Neural progenitor cell (in vitro differentiated cells): ENCODE measurements at regions not wholly inside any gene's neighbourhood (a gene's known extent, or its start where the extent isn't known, plus 50 kb on each side); places are given as distances from the start of the nearest gene placed in this dataset.

Experiments
- DNase-seq: peaks from one replicate; pipeline ENCODE4 v3.0.0-alpha.2; 2016; ENCODE audit warnings: low spot score
- H2AFZ ChIP-seq: fragments of 200-600 bp; sonication (generic); replicated peaks from 2 replicates; pipeline ENCODE4 v1.6.1; 2016; ENCODE audit warnings: antibody characterized with exemption
- H3F3A ChIP-seq: fragments of 200-600 bp; sonication (generic); 2 replicates; pipeline ENCODE4 v1.6.1; 2016; ENCODE audit warnings: antibody characterized with exemption, low read depth
- H3K27ac ChIP-seq: fragments of 200-600 bp; sonication (generic); 2 replicates; pipeline ENCODE4 v1.5.1; 2016; ENCODE audit warnings: mild to moderate bottlenecking
- H3K27me3 ChIP-seq: fragments of 200-600 bp; sonication (generic); 2 replicates; pipeline ENCODE4 v1.6.1; 2016; ENCODE audit warnings: mild to moderate bottlenecking, moderate library complexity
- H3K36me3 ChIP-seq: fragments of 200-600 bp; sonication (generic); 2 replicates; pipeline ENCODE4 v1.5.1; 2016
- H3K4me1 ChIP-seq: fragments of 200-600 bp; sonication (generic); 2 replicates; pipeline ENCODE4 v1.6.1; 2016; ENCODE audit warnings: mixed run types
- H3K4me2 ChIP-seq: fragments of 200-600 bp; sonication (generic); 2 replicates; pipeline ENCODE4 v1.6.1; 2016
- H3K4me3 ChIP-seq: fragments of 200-600 bp; sonication (generic); 2 replicates; pipeline ENCODE4 v1.5.1; 2016
- H3K79me2 ChIP-seq: fragments of 200-600 bp; sonication (generic); 2 replicates; pipeline ENCODE4 v1.6.1; 2016; ENCODE audit warnings: low read depth
- H3K9ac ChIP-seq: fragments of 200-600 bp; sonication (generic); 2 replicates; pipeline ENCODE4 v1.6.1; 2016
- H3K9me3 ChIP-seq: fragments of 200-600 bp; sonication (generic); 2 replicates; pipeline ENCODE4 v1.5.1; 2016; ENCODE audit warnings: low read depth
- H4K20me1 ChIP-seq: fragments of 200-600 bp; sonication (generic); 2 replicates; pipeline ENCODE4 v1.6.1; 2016; ENCODE audit warnings: low read depth
- H3K27ac Mint-ChIP-seq: 3 replicates; pipeline ENCODE4 v1.8.0; 2021; ENCODE audit warnings: mixed read lengths
- H3K27me3 Mint-ChIP-seq: 2 replicates; pipeline ENCODE4 v1.8.0; 2022; ENCODE audit warnings: low read depth, mild to moderate bottlenecking, inconsistent platforms, moderate library complexity, mixed read lengths; ENCODE audit not compliant: insufficient read depth
- H3K36me3 Mint-ChIP-seq: 3 replicates; pipeline ENCODE4 v1.8.0; 2021; ENCODE audit warnings: mixed read lengths
- H3K4me1 Mint-ChIP-seq: 3 replicates; pipeline ENCODE4 v1.8.0; 2021; ENCODE audit warnings: mixed read lengths
- H3K4me3 Mint-ChIP-seq: 3 replicates; pipeline ENCODE4 v1.8.0; 2021; ENCODE audit warnings: mild to moderate bottlenecking, moderate library complexity, mixed read lengths
- H3K9me3 Mint-ChIP-seq: 3 replicates; pipeline ENCODE4 v1.8.0; 2020; ENCODE audit warnings: mixed read lengths
- EZH2 ChIP-seq: fragments of 200-600 bp; sonication (generic); IDR thresholded peaks from 2 replicates; pipeline ENCODE4 v1.6.1; 2017; ENCODE audit warnings: antibody characterized with exemption, mild to moderate bottlenecking, moderate library complexity
- EZH2phosphoT487 ChIP-seq: fragments of 200-600 bp; sonication (generic); IDR thresholded peaks from 2 replicates; pipeline ENCODE4 v1.6.1; 2017; ENCODE audit warnings: antibody characterized with exemption
- TF ChIP-seq, protein P1 (sequence below): fragments of 200-600 bp; sonication (generic); IDR thresholded peaks from 2 replicates; pipeline ENCODE4 v1.5.1; 2017; ENCODE audit warnings: antibody characterized with exemption, mild to moderate bottlenecking

DNA sequence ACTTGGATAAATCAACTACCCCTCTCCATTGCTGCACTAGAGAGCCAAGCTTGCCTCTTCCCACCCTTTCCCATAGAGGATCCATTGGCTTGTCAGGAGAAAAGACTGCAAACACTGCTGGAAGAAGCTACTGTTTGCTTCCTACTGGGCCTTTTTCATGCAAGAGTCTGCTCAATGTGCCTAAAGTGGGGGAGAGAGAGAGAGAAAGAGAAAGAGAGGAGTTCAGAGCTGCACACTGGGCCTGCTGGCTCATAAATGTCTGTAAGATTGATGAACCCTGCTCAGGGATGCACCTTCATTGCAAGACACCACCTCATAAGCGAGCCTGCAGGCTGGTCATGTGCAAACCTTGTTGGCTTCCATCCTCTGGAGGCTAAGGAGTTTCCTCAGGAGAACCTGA is 269.4 kb downstream of the ZNF608 start:
- Mint-ChIP-seq H3K27ac (no peak overlapping the region), H3K9me3 (peaks cover 3% of the 10 kb centered on the region), H3K36me3 (no peaks in the 10 kb centered on the region), H3K4me1 (peaks cover 24% of the 10 kb centered on the region), H3K27me3 (peaks cover 6% of the 10 kb centered on the region), H3K4me3 (no peak overlapping the region)
- no peaks in the 10 kb centered on the region for H3F3A ChIP-seq
- no peak for DNase-seq
- H3K27me3 ChIP-seq = no peaks in the 10 kb centered on the region
- peak overlapping the region; percentile 76 for H2AFZ ChIP-seq
- H4K20me1 ChIP-seq = no peaks in the 10 kb centered on the region
- H3K36me3 ChIP-seq = no peaks in the 10 kb centered on the region
- TF ChIP-seq, protein P1, sequence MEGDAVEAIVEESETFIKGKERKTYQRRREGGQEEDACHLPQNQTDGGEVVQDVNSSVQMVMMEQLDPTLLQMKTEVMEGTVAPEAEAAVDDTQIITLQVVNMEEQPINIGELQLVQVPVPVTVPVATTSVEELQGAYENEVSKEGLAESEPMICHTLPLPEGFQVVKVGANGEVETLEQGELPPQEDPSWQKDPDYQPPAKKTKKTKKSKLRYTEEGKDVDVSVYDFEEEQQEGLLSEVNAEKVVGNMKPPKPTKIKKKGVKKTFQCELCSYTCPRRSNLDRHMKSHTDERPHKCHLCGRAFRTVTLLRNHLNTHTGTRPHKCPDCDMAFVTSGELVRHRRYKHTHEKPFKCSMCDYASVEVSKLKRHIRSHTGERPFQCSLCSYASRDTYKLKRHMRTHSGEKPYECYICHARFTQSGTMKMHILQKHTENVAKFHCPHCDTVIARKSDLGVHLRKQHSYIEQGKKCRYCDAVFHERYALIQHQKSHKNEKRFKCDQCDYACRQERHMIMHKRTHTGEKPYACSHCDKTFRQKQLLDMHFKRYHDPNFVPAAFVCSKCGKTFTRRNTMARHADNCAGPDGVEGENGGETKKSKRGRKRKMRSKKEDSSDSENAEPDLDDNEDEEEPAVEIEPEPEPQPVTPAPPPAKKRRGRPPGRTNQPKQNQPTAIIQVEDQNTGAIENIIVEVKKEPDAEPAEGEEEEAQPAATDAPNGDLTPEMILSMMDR = no peak
- TF ChIP-seq EZH2phosphoT487 = no peak
- no peak for TF ChIP-seq EZH2
- peaks cover 33% of the 10 kb centered on the region for H3K4me1 ChIP-seq
- H3K4me2 ChIP-seq = no peak overlapping the region
- H3K4me3 ChIP-seq = no peak overlapping the region
- no peak overlapping the region for H3K27ac ChIP-seq
- H3K79me2 ChIP-seq = no peaks in the 10 kb centered on the region
- H3K9ac ChIP-seq = no peak overlapping the region
- no peaks in the 10 kb centered on the region for H3K9me3 ChIP-seq

- Mint-ChIP-seq H3K27me3 (peaks cover 4% of the 10 kb centered on the region), H3K9me3 (peaks cover 2% of the 10 kb centered on the region), H3K4me3 (no peak overlapping the region), H3K4me1 (peaks cover 36% of the 10 kb centered on the region), H3K27ac (no peak overlapping the region), H3K36me3 (no peaks in the 10 kb centered on the region)
- H3K9me3 ChIP-seq = no peaks in the 10 kb centered on the region
- TF ChIP-seq, protein P1 = no peak
- no peak for TF ChIP-seq EZH2phosphoT487
- no peak for TF ChIP-seq EZH2
- H3K27ac ChIP-seq = no peak overlapping the region
- H2AFZ ChIP-seq = no peak overlapping the region
- H4K20me1 ChIP-seq = no peaks in the 10 kb centered on the region
- H3K27me3 ChIP-seq = no peaks in the 10 kb centered on the region
- H3K4me1 ChIP-seq = peaks cover 26% of the 10 kb centered on the region
- H3K9ac ChIP-seq = no peak overlapping the region
- H3K79me2 ChIP-seq = no peaks in the 10 kb centered on the region
- no peak for DNase-seq
- no peaks in the 10 kb centered on the region for H3K36me3 ChIP-seq
- peaks cover 3% of the 10 kb centered on the region for H3F3A ChIP-seq
- H3K4me2 ChIP-seq = no peak overlapping the region
- H3K4me3 ChIP-seq = no peak overlapping the region
Measured at GRCh38 chr5:124474528-124475215, 271.8 kb downstream of the ZNF608 start.

DNA sequence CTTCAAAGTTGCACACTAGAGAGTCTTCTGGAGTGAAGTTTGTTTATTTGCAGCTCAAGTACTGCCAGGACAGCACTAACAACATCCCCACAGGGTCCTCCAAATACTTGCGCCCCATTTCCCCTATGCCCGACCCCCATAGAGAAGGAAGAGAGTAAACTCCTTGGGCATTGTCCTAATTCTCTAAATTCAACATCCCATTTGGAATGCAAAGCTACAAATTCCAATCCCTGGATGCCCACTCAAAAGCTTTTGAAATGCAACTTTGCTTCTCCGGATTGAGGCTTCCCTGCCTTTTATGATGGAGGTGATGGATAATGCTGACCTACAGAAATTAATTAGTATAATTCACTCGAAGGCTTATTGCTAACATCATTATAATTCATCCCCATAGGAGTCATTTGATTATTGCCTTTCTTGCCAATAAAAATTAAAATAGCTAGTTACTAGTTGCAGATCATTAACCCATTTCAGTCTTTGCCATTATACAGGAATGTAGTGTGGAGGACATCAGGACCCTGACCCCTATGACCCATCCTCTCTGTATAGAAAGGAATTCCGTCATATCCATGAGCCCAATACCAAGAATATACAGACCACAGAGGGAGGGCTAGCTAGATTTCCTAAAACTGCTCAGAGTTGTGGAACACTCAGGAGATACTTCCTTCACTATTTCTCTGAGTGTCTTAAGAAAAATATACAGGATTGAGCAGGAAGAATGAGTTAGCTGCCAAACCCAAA is 277.6 kb downstream of the ZNF608 start:
- H3K9ac ChIP-seq = no peak overlapping the region
- peaks cover 41% of the 10 kb centered on the region for H3K4me1 Mint-ChIP-seq
- peak; percentile 37 for DNase-seq

More for the DNA sequence above, 277.6 kb downstream of the ZNF608 start:
- no peaks in the 10 kb centered on the region for H3K79me2 ChIP-seq
- no peak overlapping the region for H2AFZ ChIP-seq
- peaks cover 24% of the 10 kb centered on the region for H3K4me1 ChIP-seq
- H3K9me3 ChIP-seq = no peaks in the 10 kb centered on the region
- H3K36me3 ChIP-seq = no peaks in the 10 kb centered on the region
- H3K4me3 Mint-ChIP-seq = peak overlapping the region; percentile 41
- H3F3A ChIP-seq = peaks cover 12% of the 10 kb centered on the region
- H3K36me3 Mint-ChIP-seq = no peaks in the 10 kb centered on the region
- H3K27ac Mint-ChIP-seq = peak overlapping the region; percentile 92
- TF ChIP-seq, protein P1 = no peak
- TF ChIP-seq EZH2 = no peak
- TF ChIP-seq EZH2phosphoT487 = no peak
- no peaks in the 10 kb centered on the region for H3K27me3 ChIP-seq
- no peaks in the 10 kb centered on the region for H3K27me3 Mint-ChIP-seq
- peaks cover 6% of the 10 kb centered on the region for H3K9me3 Mint-ChIP-seq
- peak overlapping the region; percentile 36 for H3K4me2 ChIP-seq
- H3K4me3 ChIP-seq = no peak overlapping the region
- no peaks in the 10 kb centered on the region for H4K20me1 ChIP-seq
- peak overlapping the region; percentile 11 for H3K27ac ChIP-seq
